AG09319 (cell line): ENCODE measurements at regions not wholly inside any gene's neighbourhood (a gene's known extent, or its start where the extent isn't known, plus 50 kb on each side); places are given as distances from the start of the nearest gene placed in this dataset.
"Not testable (repeated sequence)": the region's sequence is repeated elsewhere in the genome, so short reads cannot be mapped to it uniquely, and the experiment has no call there.

ENCODE experiments used
- DNase-seq: peaks from one replicate; pipeline ENCODE4 v3.0.0-alpha.2; 2010; ENCODE audit warnings: low read depth; ENCODE audit errors: extremely low read depth
- CTCF ChIP-seq: IDR thresholded peaks from 2 replicates; pipeline ENCODE4 v1.5.1; 2011; ENCODE audit warnings: low read depth, mild to moderate bottlenecking, inconsistent platforms, low read length, moderate library complexity

DNA sequence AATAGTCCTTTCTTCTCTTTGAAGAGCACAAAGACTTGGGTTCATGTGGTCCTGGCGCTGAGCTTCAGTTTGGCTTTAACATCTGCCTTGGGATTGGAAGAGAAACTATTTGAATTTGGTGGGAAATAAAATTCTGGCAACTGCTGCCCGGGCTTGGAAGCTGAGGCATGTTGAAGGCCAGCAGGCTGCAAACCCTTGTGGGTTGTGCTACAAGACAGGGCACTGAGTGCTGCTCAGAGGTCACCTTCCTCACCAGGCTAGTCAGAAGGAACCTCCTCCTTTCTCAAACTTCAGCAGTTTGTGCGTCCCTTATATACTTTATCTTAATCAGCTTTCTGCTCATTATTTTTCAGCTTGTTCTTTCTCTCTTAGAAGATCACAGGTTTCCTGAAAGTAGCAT lies 238.4 kb upstream of the TBX18 start:
- no peak for TF ChIP-seq CTCF
- no peak for DNase-seq

DNA sequence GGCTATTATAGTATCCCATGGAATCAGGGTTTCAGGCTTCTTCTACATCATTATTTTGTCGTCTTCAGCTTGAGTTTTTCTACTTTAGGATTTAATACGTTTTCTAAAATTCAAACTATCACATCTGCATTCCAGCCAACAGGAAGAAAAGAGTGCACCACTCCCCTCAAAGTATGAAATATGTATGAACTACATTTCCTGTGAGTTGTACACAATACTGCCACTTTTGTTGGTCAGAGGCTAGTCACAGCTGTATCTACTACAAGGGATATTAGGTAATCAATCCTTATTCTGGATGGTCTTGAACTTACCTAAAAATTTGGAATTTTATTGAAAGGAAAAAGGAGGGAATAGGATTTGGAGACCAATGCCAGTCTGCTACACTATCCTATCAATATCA lies 235.6 kb upstream of the TBX18 start:
- no peak for TF ChIP-seq CTCF
- no peak for DNase-seq

- DNase-seq: no peak
Observed at GRCh38 chr6:84998223-84998622, 233.8 kb upstream of the TBX18 start.

DNA sequence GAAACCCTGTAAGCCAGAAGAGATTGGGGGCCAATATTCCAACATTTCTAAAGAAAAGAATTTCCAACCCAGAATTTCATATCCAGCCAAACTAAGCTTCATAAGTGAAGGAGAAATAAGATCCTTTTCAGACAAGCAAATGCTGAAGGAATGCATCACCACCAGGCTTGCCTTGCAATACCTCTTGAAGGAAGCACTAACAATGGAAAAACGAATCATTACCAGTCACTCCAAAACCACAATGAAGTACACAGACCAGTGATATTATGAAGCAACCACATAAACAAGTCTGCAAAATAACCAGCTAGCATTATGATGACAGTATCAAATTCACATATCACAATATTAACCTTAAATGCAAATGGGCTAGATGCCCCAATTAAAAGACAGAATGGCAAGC lies 224.4 kb upstream of the TBX18 start:
- DNase-seq: not testable (repeated sequence)

More at GRCh38 chr6:84998223-84998622, 233.8 kb upstream of the TBX18 start:
- TF ChIP-seq CTCF: no peak

GRCh38 chr6:84985490-84985889 lies 221.1 kb upstream of the TBX18 start:
- DNase-seq: not testable (repeated sequence)

DNA sequence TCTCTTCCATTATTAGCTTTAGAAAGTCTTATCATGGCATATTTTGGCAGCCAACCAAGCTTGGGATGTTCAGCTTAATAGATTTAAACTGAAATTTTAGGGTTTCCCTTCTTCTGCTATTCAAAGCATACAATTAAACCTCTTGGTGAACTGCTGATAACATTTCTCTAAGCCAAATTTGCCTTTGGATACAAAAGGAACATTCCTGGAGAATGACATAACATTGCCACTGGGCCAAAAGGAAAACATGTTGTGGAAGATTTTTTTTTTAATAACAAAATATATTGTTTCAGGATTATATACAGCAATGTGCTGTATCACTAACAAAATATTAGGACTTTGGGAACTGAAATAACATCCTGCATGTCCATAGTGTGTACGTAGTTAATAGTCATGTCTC lies 215.1 kb upstream of the TBX18 start:
- DNase-seq: no peak

DNA sequence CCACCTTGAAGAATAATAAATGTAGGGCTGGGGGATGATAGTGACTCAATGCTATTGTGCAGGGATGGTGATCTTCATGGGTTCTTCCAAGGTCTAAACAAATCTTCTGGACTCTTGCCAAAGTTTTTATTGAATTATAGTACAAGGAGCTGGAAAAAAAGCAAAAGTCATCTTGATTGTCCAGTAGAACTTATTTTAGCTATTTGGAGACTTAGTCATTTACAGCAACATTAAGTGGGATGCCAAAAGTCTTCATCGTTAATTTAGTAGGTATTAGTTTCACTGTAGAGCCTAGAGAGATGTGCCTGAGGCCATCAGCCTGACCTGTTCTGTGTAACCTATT lies 212.9 kb upstream of the TBX18 start:
- DNase-seq: no peak
- TF ChIP-seq CTCF: no peak

More for the DNA sequence above, 215.1 kb upstream of the TBX18 start:
- no peak for TF ChIP-seq CTCF

DNA sequence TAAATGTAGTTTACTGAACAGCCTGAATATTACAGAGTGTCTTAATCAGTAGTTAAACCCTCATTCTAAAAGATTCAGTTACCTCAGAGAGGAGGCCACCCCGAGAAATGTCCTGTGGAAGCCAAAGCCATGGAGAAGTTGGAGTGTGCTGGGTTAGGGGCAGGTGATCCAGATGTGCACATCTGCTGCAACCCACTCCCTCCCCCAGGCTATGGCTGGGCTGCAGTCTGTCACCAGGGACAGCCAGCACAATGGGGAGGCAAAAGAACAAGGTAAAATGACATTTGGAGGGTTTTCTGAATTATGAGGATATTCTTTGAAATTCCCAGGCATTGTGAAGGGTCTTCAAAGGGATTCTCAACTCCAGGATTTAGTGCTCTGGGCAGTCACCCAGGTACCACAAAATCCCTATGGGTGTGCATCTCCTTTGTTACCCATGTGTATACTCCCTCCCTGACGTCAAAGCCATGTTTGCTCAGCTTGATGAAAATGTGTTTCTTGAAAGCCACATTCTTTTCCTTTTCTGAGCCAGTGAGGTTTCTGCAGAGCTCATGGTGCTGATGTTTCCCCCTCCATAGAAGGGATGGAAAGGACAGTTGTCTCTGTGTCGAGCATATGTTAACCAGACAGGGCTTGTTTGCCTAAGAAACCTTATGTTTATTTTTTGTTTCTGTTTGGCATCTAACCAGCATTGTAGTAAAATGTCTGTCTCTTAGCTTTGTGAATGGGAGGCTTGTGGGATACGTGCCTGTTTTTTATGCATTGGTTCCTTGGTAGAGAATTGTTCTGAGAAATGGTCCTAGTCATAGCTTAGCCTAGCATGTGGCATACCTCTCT lies 212.3 kb upstream of the TBX18 start:
- TF ChIP-seq CTCF: no peak
- no peak for DNase-seq
